Inferior parietal cortex (tissue), 1 donor: ENCODE measurements at regions not wholly inside any gene's neighbourhood (a gene's known extent, or its start where the extent isn't known, plus 50 kb on each side); places are given as distances from the start of the nearest gene placed in this dataset.

Experiments
- DNase-seq: peaks from one replicate; pipeline ENCODE4 v3.0.0-alpha.2; 2016; ENCODE audit errors: extremely low spot score

DNA sequence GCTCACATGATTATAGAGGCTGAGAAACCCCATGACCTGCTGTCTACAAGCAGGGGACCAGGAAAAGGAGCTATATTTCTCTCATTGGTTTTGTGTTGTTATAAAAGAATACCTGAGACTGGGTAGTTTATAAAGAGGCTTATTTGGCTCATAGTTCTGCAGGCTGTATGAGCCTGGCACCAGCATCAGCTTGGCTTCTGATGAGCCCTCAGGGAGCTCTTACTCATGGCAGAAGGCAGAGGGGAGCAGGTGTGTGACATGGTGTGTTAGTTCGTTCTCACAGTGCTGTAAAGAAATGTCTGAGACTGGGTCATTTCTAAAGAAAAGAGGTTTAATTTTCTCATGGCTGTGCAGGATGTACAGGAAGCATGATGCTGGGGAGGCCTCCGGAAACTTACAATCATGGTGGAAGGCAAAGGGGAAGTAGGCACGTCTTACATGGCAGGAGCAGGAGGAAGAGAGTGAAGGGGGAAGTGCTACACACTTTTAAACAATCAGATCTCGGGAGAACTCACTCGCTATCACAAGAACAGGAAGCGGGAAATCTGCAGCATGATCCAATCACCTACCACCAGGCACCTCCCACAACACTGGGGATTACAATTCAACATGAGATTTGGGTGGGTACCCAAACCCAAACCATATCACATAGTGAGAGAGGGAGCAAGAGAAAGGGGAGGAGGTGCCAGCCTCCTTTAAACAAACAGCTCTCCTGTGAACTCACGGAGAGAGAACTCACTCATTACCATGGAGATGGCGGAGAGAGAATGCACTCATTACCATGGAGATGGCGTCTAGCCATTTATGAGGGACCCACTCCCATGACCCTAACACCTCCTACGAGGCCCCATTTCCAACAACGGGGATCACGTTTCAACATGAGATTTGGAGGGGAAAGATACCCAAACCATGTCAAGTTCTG lies 133.4 kb downstream of the JCAD start:
- DNase-seq: no peak

DNA sequence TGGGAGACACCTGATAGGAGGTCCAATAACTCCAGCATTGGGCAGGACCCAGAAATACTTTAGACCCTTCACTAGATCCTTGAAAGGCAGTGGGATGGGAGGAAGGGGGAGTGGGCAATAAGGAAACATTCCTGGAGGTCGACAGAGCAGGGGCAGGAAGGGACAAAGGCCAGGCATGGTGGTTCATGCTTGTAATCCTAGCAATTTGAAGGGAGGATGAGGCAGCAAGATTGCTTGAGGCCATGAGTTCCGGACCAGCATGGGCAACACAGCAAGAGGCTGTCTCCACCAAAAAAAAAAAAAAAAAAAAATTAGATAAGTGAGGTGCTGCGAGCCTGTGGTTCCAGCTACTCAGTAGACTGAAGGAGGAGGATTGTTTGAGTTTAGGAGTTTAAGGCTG lies 134.9 kb downstream of the JCAD start:
- DNase-seq: no peak

- no peak for DNase-seq
These were observed 135.9 kb downstream of the JCAD start for GRCh38 chr10:29923416-29923965.

DNA sequence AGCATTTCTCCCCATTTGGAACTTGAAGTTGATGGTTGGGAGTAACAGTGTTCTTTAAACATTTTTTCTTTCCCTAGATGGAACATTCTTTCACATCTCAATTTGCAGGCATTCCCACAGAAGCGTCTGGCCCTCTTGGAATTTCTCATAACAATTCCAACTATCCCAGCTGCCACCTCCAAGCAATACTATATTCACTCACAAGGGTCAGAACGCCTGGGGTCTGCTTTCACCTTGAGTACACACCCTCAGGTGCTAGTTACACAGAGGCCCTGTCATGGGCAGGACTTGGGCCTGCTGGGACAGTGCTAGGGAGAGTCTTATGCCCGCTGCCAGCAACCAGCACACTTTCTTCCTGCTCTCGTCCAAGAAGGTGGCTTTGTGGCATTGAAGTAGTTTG lies 136.5 kb downstream of the JCAD start:
- no peak for DNase-seq

DNA sequence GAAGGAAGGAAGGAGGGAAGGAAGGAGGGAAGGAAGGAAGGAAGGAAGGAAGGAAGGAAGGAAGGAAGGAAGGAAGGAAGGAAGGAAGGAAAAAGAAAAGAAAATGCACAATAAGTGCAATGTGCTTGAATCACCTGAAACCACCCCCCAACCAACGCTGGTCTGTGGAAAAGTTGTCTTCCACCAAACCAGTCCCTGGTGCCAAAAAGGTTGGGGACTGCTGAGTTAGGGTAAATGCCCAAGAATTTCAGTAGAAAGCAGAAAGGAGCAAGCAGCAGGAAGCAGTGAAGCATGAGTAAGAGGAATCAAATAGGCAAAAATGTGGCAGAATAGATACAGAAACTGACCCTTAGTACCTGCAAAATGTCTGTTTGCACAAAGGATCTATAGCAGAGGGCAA lies 137.2 kb downstream of the JCAD start:
- no peak for DNase-seq

DNA sequence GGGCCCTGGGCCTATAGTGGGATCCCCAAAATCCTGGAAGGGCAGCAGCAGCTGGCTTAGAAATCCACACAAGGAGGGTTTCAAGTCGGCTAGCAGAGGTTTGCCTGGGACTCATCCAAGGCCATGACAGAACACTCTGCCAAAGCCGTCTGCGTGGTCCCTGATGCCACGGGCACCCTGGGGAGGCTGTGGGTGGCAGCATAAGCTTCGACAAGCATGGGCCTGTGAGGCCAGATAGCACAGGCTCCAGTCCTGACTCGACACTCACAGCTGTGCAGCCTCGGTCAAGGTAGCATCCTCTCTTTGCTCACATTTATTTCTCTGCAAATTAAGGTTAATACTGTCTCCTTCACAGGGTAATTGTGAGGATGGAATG lies 138.3 kb downstream of the JCAD start:
- DNase-seq: no peak

DNA sequence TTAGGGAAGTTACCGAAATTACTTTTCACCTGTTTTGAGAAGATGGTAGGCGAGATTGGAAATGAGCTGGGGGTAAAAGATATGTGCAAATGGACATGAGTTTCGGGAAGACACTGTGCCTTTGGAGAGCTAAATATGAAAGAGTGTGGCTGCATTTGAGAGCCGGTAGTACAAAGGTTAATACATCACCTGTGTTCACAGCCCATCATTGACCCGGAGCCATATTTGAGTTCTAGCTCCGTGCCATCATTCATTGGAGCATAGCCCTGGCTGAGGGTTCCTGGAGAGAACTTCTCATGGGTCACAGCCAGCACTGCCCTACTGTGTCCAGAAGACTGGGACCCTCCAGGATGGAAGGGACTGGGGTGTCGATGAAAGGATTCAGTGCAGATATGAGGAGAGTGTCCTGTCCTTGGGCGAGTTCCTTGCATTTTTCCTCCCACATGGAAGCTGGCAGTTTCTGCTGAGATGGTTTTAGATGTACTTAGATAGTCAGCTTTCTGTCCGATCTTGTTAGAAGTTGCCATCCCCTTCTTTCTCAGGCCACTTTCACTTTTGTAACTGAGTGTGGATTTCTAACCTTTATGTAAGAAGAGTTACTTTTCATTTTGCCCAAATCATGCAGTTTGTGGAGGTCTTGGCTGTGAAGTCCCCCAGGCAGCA lies 138.8 kb downstream of the JCAD start:
- DNase-seq: no peak

DNA sequence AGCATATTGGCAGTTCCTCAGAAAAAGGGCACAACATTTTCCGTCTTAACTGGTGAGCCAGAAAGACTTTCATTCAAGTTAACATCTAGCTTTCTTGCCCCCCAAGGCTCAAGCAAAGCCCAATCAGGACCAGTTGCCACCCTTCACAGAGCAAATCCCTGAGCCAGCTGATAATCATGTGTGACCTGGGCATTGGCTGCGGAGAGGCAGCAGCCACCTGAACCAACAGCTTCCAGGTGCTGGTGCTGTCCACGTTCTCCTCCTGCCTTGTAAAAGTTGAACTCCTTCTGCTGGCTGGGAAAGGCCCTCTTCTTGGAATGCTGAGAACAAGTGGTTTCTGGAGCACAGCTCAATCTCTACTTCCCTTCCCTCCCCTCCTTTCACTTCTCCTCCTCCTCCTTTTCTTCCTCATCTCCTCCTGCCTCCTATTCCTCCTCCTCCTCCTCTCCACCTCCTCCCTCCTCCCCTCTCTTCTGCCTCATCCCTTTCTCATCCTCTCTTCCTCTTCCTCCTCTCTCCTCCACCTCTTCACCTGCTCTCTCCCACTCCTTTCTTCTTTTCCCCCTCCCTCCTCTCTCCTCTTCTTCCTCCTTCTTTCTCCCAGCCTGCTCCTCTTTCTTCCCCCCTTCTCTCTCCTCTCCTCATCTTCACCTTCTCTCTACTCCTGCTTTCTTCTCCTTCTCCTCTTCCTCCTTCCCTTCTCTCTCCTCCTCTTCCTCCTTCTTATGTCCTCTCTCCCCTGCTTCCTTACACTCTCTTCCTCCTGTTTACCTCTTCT lies 140.6 kb downstream of the JCAD start:
- no peak for DNase-seq

DNA sequence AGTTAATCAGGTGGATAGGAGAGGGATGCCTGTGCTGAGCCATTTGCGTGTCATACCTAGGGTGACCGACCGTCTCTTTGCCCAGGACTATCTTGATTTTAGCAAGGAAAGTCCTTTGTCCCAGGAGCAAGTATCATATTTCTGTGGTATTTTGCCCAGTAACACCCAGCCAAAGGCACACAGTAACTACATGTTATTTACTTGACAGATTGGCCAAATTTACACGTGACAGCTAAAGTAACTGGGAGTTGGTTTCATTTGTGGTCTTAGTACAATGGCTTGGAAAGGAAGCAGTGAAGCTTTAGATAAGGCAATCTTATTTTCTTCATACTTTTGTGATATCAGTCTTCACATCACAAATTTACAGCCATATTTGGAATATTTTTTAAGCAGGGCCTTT lies 142.1 kb downstream of the JCAD start:
- DNase-seq: no peak

DNA sequence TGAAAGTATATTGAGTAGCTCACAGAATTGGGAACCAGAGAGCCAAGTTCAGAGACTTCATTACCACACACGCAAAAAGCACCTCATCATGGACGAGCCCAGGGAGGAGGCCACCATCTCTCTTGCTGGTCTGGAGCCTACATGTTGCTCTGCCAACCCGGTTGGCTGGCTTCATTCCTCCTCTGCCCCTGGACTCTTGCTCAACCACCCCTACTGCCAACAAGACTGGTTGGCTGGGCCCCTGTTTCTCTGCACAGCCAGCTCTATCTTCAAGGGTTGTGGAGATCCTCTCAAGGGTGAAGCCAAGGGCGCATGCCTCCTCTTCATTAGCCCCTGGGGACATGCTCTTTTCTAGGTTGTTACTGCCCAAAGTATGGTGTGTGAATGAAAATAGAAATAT lies 142.7 kb downstream of the JCAD start:
- DNase-seq: no peak

GRCh38 chr10:29914986-29915785 lies 144.2 kb downstream of the JCAD start:
- DNase-seq: no peak

GRCh38 chr10:29908962-29909361 lies 150.4 kb downstream of the JCAD start:
- no peak for DNase-seq

GRCh38 chr10:29900865-29901264 lies 158.5 kb downstream of the JCAD start:
- no peak for DNase-seq

- DNase-seq: no peak
These were observed 161.2 kb downstream of the JCAD start for GRCh38 chr10:29897999-29898716.

GRCh38 chr10:29897430-29897829 lies 162.0 kb downstream of the JCAD start:
- no peak for DNase-seq

GRCh38 chr10:29896053-29896452 lies 163.3 kb downstream of the JCAD start:
- DNase-seq: no peak

DNA sequence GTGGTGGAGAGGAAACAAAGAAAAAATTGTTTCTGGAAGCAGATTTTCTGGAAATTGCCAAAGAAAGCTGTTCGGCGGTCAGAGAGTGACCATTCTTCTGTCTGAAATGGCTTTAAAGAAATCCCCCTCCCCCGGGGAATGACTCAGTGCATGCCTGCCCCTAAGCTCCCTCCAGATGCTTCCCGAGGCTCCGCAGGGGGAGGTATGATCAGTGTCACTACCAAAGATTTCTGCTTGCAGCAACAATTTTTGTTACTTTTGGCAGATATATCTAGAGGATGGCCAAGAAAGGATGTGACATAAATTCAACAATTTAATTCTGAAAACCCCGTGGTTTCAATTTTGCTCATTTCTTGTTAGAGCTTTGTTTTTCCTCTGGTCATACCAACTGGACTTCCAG lies 163.9 kb downstream of the JCAD start:
- no peak for DNase-seq

DNA sequence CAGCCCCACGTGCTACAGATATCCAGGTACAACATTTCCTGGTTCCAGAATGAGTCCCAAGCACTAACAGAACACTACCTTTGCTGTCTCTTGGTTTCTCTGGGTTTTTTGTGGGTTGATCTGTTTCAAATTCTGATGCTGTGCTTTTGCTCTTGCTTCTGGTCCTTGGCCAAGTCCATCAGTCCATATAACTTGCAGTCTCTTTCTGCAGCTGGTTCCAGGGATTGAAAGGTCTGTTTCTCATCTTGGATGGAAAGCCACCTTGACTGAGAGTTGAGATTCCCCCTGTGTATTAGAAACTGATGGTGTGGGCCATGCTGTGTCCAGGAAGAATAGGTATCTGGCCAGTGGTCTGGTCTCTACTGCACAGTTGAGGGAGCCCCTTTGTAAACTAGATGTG lies 171.1 kb downstream of the JCAD start:
- no peak for DNase-seq

DNA sequence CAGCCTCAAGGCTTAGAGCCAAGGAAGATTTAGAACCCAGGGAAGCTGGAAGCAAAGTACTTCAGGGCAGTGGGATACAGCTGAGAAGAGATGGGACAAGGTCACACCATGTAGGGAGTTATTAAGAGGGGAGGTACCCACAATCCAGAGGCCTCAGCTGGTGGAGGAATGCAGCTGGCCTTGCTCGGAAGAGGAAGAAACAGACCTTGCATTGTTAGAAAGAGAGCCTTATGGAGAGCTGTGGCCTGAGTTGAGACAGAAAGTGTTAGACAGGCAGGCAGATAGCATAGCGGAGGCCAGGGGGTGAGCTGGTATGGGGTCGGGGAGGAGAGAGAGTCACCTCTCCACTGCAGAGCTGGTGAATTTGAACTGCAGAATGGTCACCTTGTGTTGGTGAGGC lies 173.1 kb downstream of the JCAD start:
- no peak for DNase-seq

- no peak for DNase-seq
These were observed 176.2 kb downstream of the JCAD start for GRCh38 chr10:29883231-29883630.

DNA sequence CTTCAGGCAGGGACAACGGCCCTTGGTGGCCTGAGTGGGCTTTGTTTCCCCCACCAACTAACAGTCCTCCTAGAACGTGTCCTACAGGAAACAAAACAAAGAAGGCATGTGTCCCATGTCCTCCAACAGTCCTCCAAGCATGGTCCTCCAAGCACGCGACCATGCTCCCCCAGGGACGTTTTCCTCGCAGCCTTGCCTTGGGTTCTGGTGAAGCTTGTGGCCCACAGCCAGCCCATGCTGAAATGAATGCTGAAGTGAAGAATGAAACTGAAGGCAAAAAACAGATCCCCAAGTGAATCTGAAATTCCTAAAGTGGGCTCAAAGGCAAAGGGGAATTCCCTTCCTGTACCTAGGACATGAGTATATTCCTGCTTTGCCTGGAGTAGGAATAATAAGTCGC lies 176.6 kb downstream of the JCAD start:
- DNase-seq: no peak
